AG04450 (cell line): ENCODE measurements at regions not wholly inside any gene's neighbourhood (a gene's known extent, or its start where the extent isn't known, plus 50 kb on each side); places are given as distances from the start of the nearest gene placed in this dataset.

Source experiments
- CTCF ChIA-PET: fragments of 300-600, 350-600 bp; formaldehyde crosslinking; extraction: SDS; loops from one replicate; lab custom pipeline; 2022; ENCODE audit warnings: antibody characterized with exemption, inconsistent platforms; lab: Charles Lee
- POLR2A ChIA-PET: fragments of 350-600 bp; formaldehyde crosslinking; extraction: SDS; loops from one replicate; lab custom pipeline; 2021; ENCODE audit warnings: antibody characterized with exemption, inconsistent platforms; lab: Yijun Ruan, JAX
- DNase-seq: peaks from one replicate; pipeline ENCODE4 v3.0.0-alpha.2; 2011; ENCODE audit warnings: low read depth, low spot score
- H3K27ac ChIP-seq: one replicate; pipeline ENCODE4 v1.5.1; 2012; ENCODE audit warnings: low read depth, low read length, control low read depth
- H3K27me3 ChIP-seq: one replicate; pipeline ENCODE4 v1.6.0; 2012; ENCODE audit warnings: low read length; ENCODE audit not compliant: control insufficient read depth, insufficient read depth
- H3K4me3 ChIP-seq: 2 replicates; pipeline ENCODE4 v1.5.1; 2011; ENCODE audit warnings: mild to moderate bottlenecking, low read depth, low read length, control low read depth
- H3K9me3 ChIP-seq: 2 replicates; pipeline ENCODE4 v1.5.1; 2012; ENCODE audit warnings: low read length; ENCODE audit not compliant: control insufficient read depth, insufficient read depth
- TF ChIP-seq, protein P1 (sequence below): IDR thresholded peaks from 2 replicates; pipeline ENCODE4 v1.5.1; 2011; ENCODE audit warnings: low read depth, low read length, control low read depth, inconsistent platforms

DNA sequence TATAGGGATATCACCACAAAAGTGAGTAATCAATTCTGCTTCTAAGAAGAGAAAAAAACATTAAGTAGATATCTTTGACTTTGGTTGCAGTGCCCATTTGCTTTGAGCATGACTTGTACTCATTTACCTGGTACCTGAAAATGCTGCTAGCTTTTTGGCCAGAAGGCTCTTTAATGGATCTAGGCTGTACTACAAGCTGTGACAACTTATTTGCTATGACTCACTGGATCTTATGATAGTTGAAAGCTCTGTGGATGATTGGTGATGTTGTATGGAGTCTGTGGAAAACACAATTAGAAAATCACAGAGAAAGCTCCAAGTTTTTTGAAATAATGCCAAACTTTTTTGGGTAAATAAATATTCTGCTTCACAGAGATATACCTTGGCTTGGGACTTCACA lies 960.9 kb upstream of the FBXO33 start:
- H3K27ac ChIP-seq = no peak overlapping the region
- ChIA-PET CTCF (no interaction called here), POLR2A (no interaction called here)
- no peaks in the 10 kb centered on the region for H3K27me3 ChIP-seq
- no peak for DNase-seq
- TF ChIP-seq, protein P1, sequence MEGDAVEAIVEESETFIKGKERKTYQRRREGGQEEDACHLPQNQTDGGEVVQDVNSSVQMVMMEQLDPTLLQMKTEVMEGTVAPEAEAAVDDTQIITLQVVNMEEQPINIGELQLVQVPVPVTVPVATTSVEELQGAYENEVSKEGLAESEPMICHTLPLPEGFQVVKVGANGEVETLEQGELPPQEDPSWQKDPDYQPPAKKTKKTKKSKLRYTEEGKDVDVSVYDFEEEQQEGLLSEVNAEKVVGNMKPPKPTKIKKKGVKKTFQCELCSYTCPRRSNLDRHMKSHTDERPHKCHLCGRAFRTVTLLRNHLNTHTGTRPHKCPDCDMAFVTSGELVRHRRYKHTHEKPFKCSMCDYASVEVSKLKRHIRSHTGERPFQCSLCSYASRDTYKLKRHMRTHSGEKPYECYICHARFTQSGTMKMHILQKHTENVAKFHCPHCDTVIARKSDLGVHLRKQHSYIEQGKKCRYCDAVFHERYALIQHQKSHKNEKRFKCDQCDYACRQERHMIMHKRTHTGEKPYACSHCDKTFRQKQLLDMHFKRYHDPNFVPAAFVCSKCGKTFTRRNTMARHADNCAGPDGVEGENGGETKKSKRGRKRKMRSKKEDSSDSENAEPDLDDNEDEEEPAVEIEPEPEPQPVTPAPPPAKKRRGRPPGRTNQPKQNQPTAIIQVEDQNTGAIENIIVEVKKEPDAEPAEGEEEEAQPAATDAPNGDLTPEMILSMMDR = no peak
- H3K4me3 ChIP-seq = no peak overlapping the region
- H3K9me3 ChIP-seq = no peaks in the 10 kb centered on the region; the same call in 1 of the 2 replicates

DNA sequence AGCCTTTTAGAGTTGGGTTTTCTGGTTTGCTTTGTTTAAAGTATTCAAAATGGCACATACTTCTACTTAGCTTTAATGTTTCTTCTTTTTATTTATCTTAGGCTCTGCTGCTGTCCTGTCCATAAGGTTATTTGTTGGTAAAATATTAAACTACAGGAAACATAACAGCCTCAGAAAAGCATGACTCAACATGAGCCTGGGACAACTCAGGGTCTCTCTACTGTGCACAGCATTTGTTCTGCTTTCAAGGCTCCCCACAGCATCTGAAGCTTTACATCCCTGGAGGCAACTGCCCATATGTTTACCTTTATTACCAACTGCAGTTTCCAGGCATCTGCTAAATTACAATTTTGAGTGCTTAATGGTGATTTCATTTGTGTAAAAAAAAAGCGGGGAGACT lies 954.2 kb upstream of the FBXO33 start:
- POLR2A ChIA-PET = no interaction called here
- DNase-seq = no peak
- CTCF ChIA-PET = no interaction called here

DNA sequence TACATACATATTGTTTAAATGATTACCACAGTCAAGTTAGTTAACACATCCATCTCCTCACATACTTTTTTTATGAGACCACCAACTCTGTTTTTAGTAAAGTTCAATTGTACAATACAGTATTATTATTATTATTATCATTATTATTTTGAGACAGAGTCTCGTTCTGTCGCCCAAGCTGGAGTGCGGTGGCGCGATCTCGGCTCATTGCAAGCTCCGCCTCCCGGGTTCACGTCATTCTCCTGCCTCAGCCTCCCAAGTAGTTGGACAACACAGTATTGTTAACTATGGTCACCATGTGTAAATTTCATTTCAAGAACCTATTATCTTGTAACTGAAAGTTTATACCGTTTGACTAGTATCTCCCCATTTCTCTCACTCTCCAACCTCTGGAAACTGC lies 942.0 kb upstream of the FBXO33 start:
- Histone ChIP-seq H3K27me3 (no peaks in the 10 kb centered on the region), H3K9me3 (peaks cover 3% of the 10 kb centered on the region; the same call in 1 of the 2 replicates), H3K4me3 (no peak overlapping the region), H3K27ac (no peak overlapping the region)
- no peak for DNase-seq
- TF ChIP-seq, protein P1 = no peak
- ChIA-PET CTCF (no interaction called here), POLR2A (no interaction called here)

More for the DNA sequence above, 954.2 kb upstream of the FBXO33 start:
- TF ChIP-seq, protein P1 = no peak
- Histone ChIP-seq H3K27me3 (no peaks in the 10 kb centered on the region), H3K27ac (no peak overlapping the region), H3K4me3 (no peak overlapping the region), H3K9me3 (peaks cover 8% of the 10 kb centered on the region)

DNA sequence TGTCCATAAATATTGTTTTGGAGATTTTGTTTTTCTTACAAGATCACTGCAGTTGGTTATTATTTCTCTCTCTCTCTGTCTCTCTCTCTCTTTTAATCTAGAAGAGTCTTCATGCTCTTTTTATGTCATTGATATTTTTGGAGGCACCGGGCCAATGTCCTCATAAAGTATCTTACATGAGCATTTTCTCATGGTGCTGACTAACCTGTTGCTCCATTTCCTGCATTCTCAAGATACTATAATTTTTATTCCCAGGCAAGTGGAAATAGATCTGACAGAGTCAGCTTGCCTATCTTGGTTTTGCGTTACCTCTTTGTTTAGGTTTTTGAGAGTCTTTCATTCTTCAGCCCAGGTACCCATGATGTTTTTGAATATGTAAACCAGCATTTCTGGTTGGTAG lies 938.8 kb upstream of the FBXO33 start:
- ChIA-PET CTCF (no interaction called here), POLR2A (no interaction called here)
- DNase-seq = no peak

DNA sequence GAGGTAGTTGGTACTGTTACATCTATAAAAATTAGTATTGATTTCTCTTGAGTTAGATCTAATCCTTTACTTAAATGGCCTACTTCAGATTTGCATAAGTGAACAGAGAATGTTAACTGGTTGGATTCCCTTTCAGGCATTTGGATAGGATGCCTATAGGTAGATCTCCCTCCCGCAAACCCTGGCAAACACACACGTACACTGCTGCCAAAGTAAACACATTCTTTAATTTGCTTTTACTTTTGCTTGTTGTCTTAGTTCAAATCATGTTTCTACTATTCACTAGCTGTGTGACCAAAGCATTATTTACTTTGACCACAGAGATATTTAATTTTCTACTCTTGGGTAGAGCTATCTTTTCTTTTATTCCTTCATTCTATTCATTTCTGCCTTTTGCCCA lies 936.1 kb upstream of the FBXO33 start:
- H3K27me3 ChIP-seq = no peaks in the 10 kb centered on the region
- DNase-seq = no peak
- H3K9me3 ChIP-seq = peaks cover 4% of the 10 kb centered on the region; the same call in 1 of the 2 replicates
- TF ChIP-seq, protein P1 = no peak
- no peak overlapping the region for H3K4me3 ChIP-seq
- ChIA-PET CTCF (no interaction called here), POLR2A (no interaction called here)
- no peak overlapping the region for H3K27ac ChIP-seq

More for the DNA sequence above, 938.8 kb upstream of the FBXO33 start:
- TF ChIP-seq, protein P1 = no peak
- peaks cover 5% of the 10 kb centered on the region for H3K9me3 ChIP-seq
- no peaks in the 10 kb centered on the region for H3K27me3 ChIP-seq
- H3K27ac ChIP-seq = no peak overlapping the region
- no peak overlapping the region for H3K4me3 ChIP-seq
